H9 (cell line): ENCODE measurements at regions not wholly inside any gene's neighbourhood (a gene's known extent, or its start where the extent isn't known, plus 50 kb on each side); places are given as distances from the start of the nearest gene placed in this dataset.

Source experiments
- DNase-seq: peaks from one replicate; pipeline ENCODE4 v3.0.0-alpha.2; 2017
- H2AFZ ChIP-seq: one replicate; pipeline ENCODE4 v1.6.1; 2013; ENCODE audit warnings: mild to moderate bottlenecking, low read length, control low read depth, moderate library complexity
- H2AK5ac ChIP-seq: 2 replicates; pipeline ENCODE4 v1.6.1; 2013; ENCODE audit warnings: low read length, control low read depth, mixed read lengths; ENCODE audit not compliant: insufficient read length
- H2BK120ac ChIP-seq: one replicate; pipeline ENCODE4 v1.6.1; 2013; ENCODE audit warnings: low read depth, mild to moderate bottlenecking, low read length, control low read depth, inconsistent platforms; ENCODE audit not compliant: poor library complexity, severe bottlenecking
- H2BK12ac ChIP-seq: 2 replicates; pipeline ENCODE4 v1.6.1; 2013; ENCODE audit warnings: low read length, control low read depth, mixed read lengths, low read depth; ENCODE audit not compliant: insufficient read length
- H2BK15ac ChIP-seq: 2 replicates; pipeline ENCODE4 v1.6.1; 2013; ENCODE audit warnings: low read depth, low read length, control low read depth
- H2BK20ac ChIP-seq: one replicate; pipeline ENCODE4 v1.6.1; 2013; ENCODE audit warnings: low read depth, mild to moderate bottlenecking, low read length, control low read depth, inconsistent platforms; ENCODE audit not compliant: poor library complexity, severe bottlenecking
- H2BK5ac ChIP-seq: 2 replicates; pipeline ENCODE4 v1.6.1; 2013; ENCODE audit warnings: low read length, control low read depth, mixed read lengths; ENCODE audit not compliant: insufficient read length
- H3K14ac ChIP-seq: 2 replicates; pipeline ENCODE4 v1.6.1; 2013; ENCODE audit warnings: low read length, control low read depth; ENCODE audit not compliant: insufficient read depth
- H3K18ac ChIP-seq: 2 replicates; pipeline ENCODE4 v1.6.1; 2013; ENCODE audit warnings: low read depth, mild to moderate bottlenecking, mixed read lengths, low read length, control low read depth; ENCODE audit not compliant: insufficient read length
- H3K23ac ChIP-seq: 2 replicates; pipeline ENCODE4 v1.6.1; 2013; ENCODE audit warnings: low read length, control low read depth, mixed read lengths, low read depth; ENCODE audit not compliant: insufficient read length
- H3K23me2 ChIP-seq: 2 replicates; pipeline ENCODE4 v1.6.1; 2013; ENCODE audit warnings: low read depth, mild to moderate bottlenecking, mixed read lengths, low read length, control low read depth; ENCODE audit not compliant: insufficient read length, poor library complexity, severe bottlenecking
- H3K27ac ChIP-seq: 2 replicates; pipeline ENCODE4 v1.5.1; 2013; ENCODE audit warnings: low read length, control low read depth, mixed read lengths, low read depth; ENCODE audit not compliant: insufficient read length
- H3K27me3 ChIP-seq: 2 replicates; pipeline ENCODE4 v1.6.1; 2013; ENCODE audit warnings: low read length, control low read depth, inconsistent platforms; ENCODE audit not compliant: insufficient read depth
- H3K4ac ChIP-seq: 2 replicates; pipeline ENCODE4 v1.6.1; 2013; ENCODE audit warnings: low read depth, mild to moderate bottlenecking, control low read depth, inconsistent platforms, low read length, moderate library complexity
- H3K4me1 ChIP-seq: 2 replicates; pipeline ENCODE4 v1.6.1; 2013; ENCODE audit warnings: low read length, control low read depth, inconsistent platforms; ENCODE audit not compliant: insufficient read depth
- H3K4me2 ChIP-seq: 2 replicates; pipeline ENCODE4 v1.6.1; 2013; ENCODE audit warnings: low read length, control low read depth, mixed read lengths; ENCODE audit not compliant: insufficient read length, insufficient read depth
- H3K56ac ChIP-seq: 2 replicates; pipeline ENCODE4 v1.6.1; 2013; ENCODE audit warnings: low read depth, mild to moderate bottlenecking, mixed read lengths, low read length, control low read depth; ENCODE audit not compliant: insufficient read length
- H3K79me1 ChIP-seq: 2 replicates; pipeline ENCODE4 v1.6.1; 2013; ENCODE audit warnings: low read depth, mild to moderate bottlenecking, moderate library complexity, low read length, control low read depth, inconsistent platforms; ENCODE audit not compliant: insufficient read depth, poor library complexity, severe bottlenecking
- H3K79me2 ChIP-seq: 2 replicates; pipeline ENCODE4 v1.6.1; 2013; ENCODE audit warnings: low read length, control low read depth, inconsistent platforms; ENCODE audit not compliant: insufficient read depth
- H3K9ac ChIP-seq: 2 replicates; pipeline ENCODE4 v1.6.1; 2013; ENCODE audit warnings: low read length, control low read depth, mixed read lengths; ENCODE audit not compliant: insufficient read length; ENCODE audit errors: extremely low read depth
- H3K9me3 ChIP-seq: one replicate; pipeline ENCODE4 v1.6.1; 2013; ENCODE audit warnings: low read depth, low read length, inconsistent platforms; ENCODE audit not compliant: control insufficient read depth
- H3T11ph ChIP-seq: one replicate; pipeline ENCODE4 v1.6.1; 2013; ENCODE audit warnings: mild to moderate bottlenecking, low read length, control low read depth, inconsistent platforms
- H4K20me1 ChIP-seq: one replicate; pipeline ENCODE4 v1.6.1; 2013; ENCODE audit not compliant: control insufficient read depth, insufficient read length, insufficient read depth
- H4K5ac ChIP-seq: 2 replicates; pipeline ENCODE4 v1.6.1; 2013; ENCODE audit warnings: low read depth, mild to moderate bottlenecking, mixed read lengths, low read length, control low read depth; ENCODE audit not compliant: insufficient read length
- H4K8ac ChIP-seq: replicated peaks from 2 replicates; pipeline ENCODE4 v1.6.1; 2013; ENCODE audit warnings: low read length, control low read depth, mixed read lengths, low read depth; ENCODE audit not compliant: insufficient read length
- H4K91ac ChIP-seq: 2 replicates; pipeline ENCODE4 v1.6.1; 2013; ENCODE audit warnings: low read depth, mild to moderate bottlenecking, moderate library complexity, mixed read lengths, low read length, control low read depth; ENCODE audit not compliant: insufficient read length
- H3K27ac Mint-ChIP-seq, 3 experiments: 2 replicates in 2 of 3; 3 replicates in 1 of 3; pipeline ENCODE4 v1.8.0; 2020 to 2021; ENCODE audit warnings: mixed read lengths in 3 of 3, mild to moderate bottlenecking in 1 of 3, moderate library complexity in 1 of 3
- H3K27me3 Mint-ChIP-seq: 2 replicates; pipeline ENCODE4 v1.8.0; 2021; ENCODE audit warnings: low read depth, mild to moderate bottlenecking, moderate library complexity, mixed read lengths
- H3K36me3 Mint-ChIP-seq, 3 experiments: 2 replicates in 2 of 3; 3 replicates in 1 of 3; pipeline ENCODE4 v1.8.0; 2020 to 2021; ENCODE audit warnings: low read depth in 3 of 3, mixed read lengths in 3 of 3; ENCODE audit not compliant: insufficient read depth in 1 of 3
- H3K4me1 Mint-ChIP-seq, 2 experiments: 2 replicates each; pipeline ENCODE4 v1.8.0; 2020; ENCODE audit warnings: mixed read lengths in 2 of 2
- H3K4me3 Mint-ChIP-seq, 2 experiments: 2 replicates in 1 of 2; 3 replicates in 1 of 2; pipeline ENCODE4 v1.8.0; 2020 to 2021; ENCODE audit warnings: mild to moderate bottlenecking in 2 of 2, mixed read lengths in 2 of 2, moderate library complexity in 1 of 2
- H3K9me3 Mint-ChIP-seq, 2 experiments: 2 replicates in 1 of 2; 3 replicates in 1 of 2; pipeline ENCODE4 v1.8.0; 2020; ENCODE audit warnings: mild to moderate bottlenecking in 2 of 2, mixed read lengths in 2 of 2, moderate library complexity in 1 of 2
- TF ChIP-seq, protein P1 (sequence below): fragments of 200-600 bp; sonication (generic); conservative IDR thresholded peaks from 3 replicates; pipeline ENCODE4 v1.8.0; 2021; ENCODE audit warnings: antibody characterized with exemption, mild to moderate bottlenecking

- Histone ChIP-seq H3T11ph (no peak overlapping the region), H4K8ac (no peak overlapping the region), H3K4me2 (no peak overlapping the region), H2AFZ (no peak overlapping the region), H3K79me1 (no peaks in the 10 kb centered on the region), H3K23ac (no peak overlapping the region), H2BK15ac (no peak overlapping the region), H2BK5ac (no peak overlapping the region), H4K20me1 (no peaks in the 10 kb centered on the region), H2BK12ac (no peak overlapping the region), H3K27ac (no peak overlapping the region), H4K91ac (no peak overlapping the region), H3K9ac (no peak overlapping the region), H3K27me3 (no peaks in the 10 kb centered on the region), H3K79me2 (no peaks in the 10 kb centered on the region), H3K4ac (no peak overlapping the region), H4K5ac (no peak overlapping the region), H3K14ac (no peak overlapping the region), H2BK120ac (no peak overlapping the region), H3K23me2 (no peaks in the 10 kb centered on the region), H3K9me3 (no peaks in the 10 kb centered on the region), H3K56ac (no peak overlapping the region), H3K18ac (no peak overlapping the region), H2AK5ac (no peak overlapping the region), H2BK20ac (no peak overlapping the region), H3K4me1 (no peaks in the 10 kb centered on the region)
- Mint-ChIP-seq H3K36me3 (peaks cover 0 to 3% (median 0%) of the 10 kb centered on the region in 3 experiments; a peak in 2 of 7 replicates), H3K9me3 (no peaks in the 10 kb centered on the region; a peak in 1 of 5 replicates), H3K4me3 (no peak overlapping the region), H3K27me3 (no peaks in the 10 kb centered on the region), H3K27ac (no peak overlapping the region), H3K4me1 (peaks cover 20 to 24% of the 10 kb centered on the region in 2 experiments)
- DNase-seq: no peak
- TF ChIP-seq, protein P1, sequence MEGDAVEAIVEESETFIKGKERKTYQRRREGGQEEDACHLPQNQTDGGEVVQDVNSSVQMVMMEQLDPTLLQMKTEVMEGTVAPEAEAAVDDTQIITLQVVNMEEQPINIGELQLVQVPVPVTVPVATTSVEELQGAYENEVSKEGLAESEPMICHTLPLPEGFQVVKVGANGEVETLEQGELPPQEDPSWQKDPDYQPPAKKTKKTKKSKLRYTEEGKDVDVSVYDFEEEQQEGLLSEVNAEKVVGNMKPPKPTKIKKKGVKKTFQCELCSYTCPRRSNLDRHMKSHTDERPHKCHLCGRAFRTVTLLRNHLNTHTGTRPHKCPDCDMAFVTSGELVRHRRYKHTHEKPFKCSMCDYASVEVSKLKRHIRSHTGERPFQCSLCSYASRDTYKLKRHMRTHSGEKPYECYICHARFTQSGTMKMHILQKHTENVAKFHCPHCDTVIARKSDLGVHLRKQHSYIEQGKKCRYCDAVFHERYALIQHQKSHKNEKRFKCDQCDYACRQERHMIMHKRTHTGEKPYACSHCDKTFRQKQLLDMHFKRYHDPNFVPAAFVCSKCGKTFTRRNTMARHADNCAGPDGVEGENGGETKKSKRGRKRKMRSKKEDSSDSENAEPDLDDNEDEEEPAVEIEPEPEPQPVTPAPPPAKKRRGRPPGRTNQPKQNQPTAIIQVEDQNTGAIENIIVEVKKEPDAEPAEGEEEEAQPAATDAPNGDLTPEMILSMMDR: no peak
Measured at GRCh38 chr11:23974601-23975000, 522.3 kb upstream of the LUZP2 start.
